ENCODE measurements at regions not wholly inside any gene's neighbourhood (a gene's known extent, or its start where the extent isn't known, plus 50 kb on each side); places are given as distances from the start of the nearest gene placed in this dataset.

GRCh38 chr7:81627536-81628287, 142.1 kb downstream of the HGF start:
- no peaks in the 10 kb centered on the region for H3K27me3 Mint-ChIP-seq (ENCODE audit: low read depth, unreplicated experiment)
- Histone ChIP-seq H3K79me2 (ENCODE audit: insufficient read depth, low read length) (no peaks in the 10 kb centered on the region), H2AFZ (ENCODE audit: low read depth, low read length) (no peak overlapping the region), H3K4me2 (ENCODE audit: low read length) (peak overlapping the region; percentile 2), H3K27ac (ENCODE audit: low read depth, low read length) (peak overlapping the region; percentile 38), H3K36me3 (ENCODE audit: insufficient read depth, low read length) (no peaks in the 10 kb centered on the region), H3K27me3 (ENCODE audit: insufficient read depth, low read length) (no peaks in the 10 kb centered on the region), H3K4me1 (ENCODE audit: insufficient read depth, low read length) (peaks cover 2% of the 10 kb centered on the region), H4K20me1 (ENCODE audit: insufficient read depth, low read length) (no peaks in the 10 kb centered on the region), H3K4me3 (ENCODE audit: insufficient read depth, low read depth, low read length) (no peak overlapping the region), H3K9ac (ENCODE audit: low read length) (no peak overlapping the region), H3K9me3 (ENCODE audit: insufficient read depth, low read depth, low read length) (no peaks in the 10 kb centered on the region)
- TF ChIP-seq EZH2 (IDR thresholded peaks at IDR 0.05; ENCODE audit: insufficient read depth, low read length) (no peak), CTCF (IDR thresholded peaks at IDR 0.05; ENCODE audit: insufficient read depth, low read depth, low read length) (no peak)
- peaks cover 17% of the 10 kb centered on the region for H3K4me1 Mint-ChIP-seq (ENCODE audit: low read depth, unreplicated experiment)
- no peak overlapping the region for H3K4me3 Mint-ChIP-seq (ENCODE audit: unreplicated experiment)
- no peaks in the 10 kb centered on the region for H3K36me3 Mint-ChIP-seq (ENCODE audit: low read depth, unreplicated experiment)
- FAIRE-seq (no peak), DNase-seq (ENCODE audit: low read depth) (peak; percentile 79)
- H3K9me3 Mint-ChIP-seq (ENCODE audit: unreplicated experiment) = peaks cover 6% of the 10 kb centered on the region
- no peak overlapping the region for H3K27ac Mint-ChIP-seq (ENCODE audit: unreplicated experiment)

GRCh38 chr7:81626008-81626407, 143.8 kb downstream of the HGF start:
- TF ChIP-seq EZH2 (IDR thresholded peaks at IDR 0.05; ENCODE audit: insufficient read depth, low read length) (no peak), CTCF (IDR thresholded peaks at IDR 0.05; ENCODE audit: insufficient read depth, low read depth, low read length) (no peak)
- Histone ChIP-seq H3K4me2 (ENCODE audit: low read length) (no peak overlapping the region), H3K4me1 (ENCODE audit: insufficient read depth, low read length) (peaks cover 2% of the 10 kb centered on the region), H3K27ac (ENCODE audit: low read depth, low read length) (no peak overlapping the region), H3K27me3 (ENCODE audit: insufficient read depth, low read length) (no peaks in the 10 kb centered on the region), H3K36me3 (ENCODE audit: insufficient read depth, low read length) (no peaks in the 10 kb centered on the region), H3K9ac (ENCODE audit: low read length) (no peak overlapping the region), H3K79me2 (ENCODE audit: insufficient read depth, low read length) (no peaks in the 10 kb centered on the region), H3K9me3 (ENCODE audit: insufficient read depth, low read depth, low read length) (no peaks in the 10 kb centered on the region), H3K4me3 (ENCODE audit: insufficient read depth, low read depth, low read length) (no peak overlapping the region), H4K20me1 (ENCODE audit: insufficient read depth, low read length) (no peaks in the 10 kb centered on the region), H2AFZ (ENCODE audit: low read depth, low read length) (no peak overlapping the region)
- Mint-ChIP-seq H3K9me3 (ENCODE audit: unreplicated experiment) (no peaks in the 10 kb centered on the region), H3K4me3 (ENCODE audit: unreplicated experiment) (no peak overlapping the region), H3K4me1 (ENCODE audit: low read depth, unreplicated experiment) (peaks cover 13% of the 10 kb centered on the region), H3K36me3 (ENCODE audit: low read depth, unreplicated experiment) (no peaks in the 10 kb centered on the region), H3K27me3 (ENCODE audit: low read depth, unreplicated experiment) (no peaks in the 10 kb centered on the region), H3K27ac (ENCODE audit: unreplicated experiment) (no peak overlapping the region)
- peak; percentile 64 for DNase-seq (ENCODE audit: low read depth)
- no peak for FAIRE-seq

All from astrocyte (in vitro differentiated cells and primary cell).